GM18861 (cell line): ENCODE measurements at regions not wholly inside any gene's neighbourhood (a gene's known extent, or its start where the extent isn't known, plus 50 kb on each side); places are given as distances from the start of the nearest gene placed in this dataset.

Experiments used
- ATAC-seq: cut with Tn5 transposase; IDR thresholded peaks from one replicate; pipeline ENCODE4 v1.9.1; 2021; ENCODE audit not compliant: unreplicated experiment

GRCh38 chr10:62623223-62623622, 181.3 kb upstream of the ADO start:
- ATAC-seq: no peak

DNA sequence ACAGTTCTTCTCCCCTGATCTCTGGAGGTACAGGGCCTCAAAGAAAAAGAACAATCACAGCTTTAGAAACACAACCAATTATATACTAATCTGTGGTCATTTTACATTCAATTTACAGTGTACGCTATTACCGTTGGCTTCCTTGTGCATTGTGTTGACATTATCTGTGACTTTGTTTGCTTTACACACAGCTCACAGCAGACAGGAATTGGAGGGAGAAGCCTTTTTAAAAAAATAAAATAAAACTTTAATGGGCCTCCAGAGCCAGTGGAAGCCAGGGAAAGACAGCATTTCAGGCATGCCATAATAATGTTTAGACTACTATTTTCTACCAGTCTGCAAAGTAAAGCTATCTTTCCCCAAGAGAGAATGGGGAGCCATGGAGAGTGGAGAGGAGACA, 179.0 kb upstream of the ADO start:
- no peak for ATAC-seq

DNA sequence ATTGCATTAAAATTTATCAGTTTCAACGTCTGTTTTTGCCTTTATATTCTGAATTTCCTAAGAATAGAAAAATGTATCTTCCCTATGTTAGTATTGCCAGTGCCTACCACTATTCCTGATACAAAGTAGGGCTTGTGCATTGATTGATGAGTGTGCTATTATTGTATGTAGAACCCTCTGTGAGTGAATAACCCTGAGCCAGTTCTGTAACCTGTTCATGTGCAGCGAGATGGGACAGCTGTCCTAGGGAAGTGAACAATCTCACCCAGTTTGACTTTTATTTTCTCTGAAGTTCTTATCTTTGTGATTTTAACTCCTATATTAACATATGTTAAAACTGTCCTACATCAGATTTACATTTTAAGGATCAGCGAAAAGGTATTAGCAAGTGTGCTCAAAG, 178.4 kb upstream of the ADO start:
- no peak for ATAC-seq

DNA sequence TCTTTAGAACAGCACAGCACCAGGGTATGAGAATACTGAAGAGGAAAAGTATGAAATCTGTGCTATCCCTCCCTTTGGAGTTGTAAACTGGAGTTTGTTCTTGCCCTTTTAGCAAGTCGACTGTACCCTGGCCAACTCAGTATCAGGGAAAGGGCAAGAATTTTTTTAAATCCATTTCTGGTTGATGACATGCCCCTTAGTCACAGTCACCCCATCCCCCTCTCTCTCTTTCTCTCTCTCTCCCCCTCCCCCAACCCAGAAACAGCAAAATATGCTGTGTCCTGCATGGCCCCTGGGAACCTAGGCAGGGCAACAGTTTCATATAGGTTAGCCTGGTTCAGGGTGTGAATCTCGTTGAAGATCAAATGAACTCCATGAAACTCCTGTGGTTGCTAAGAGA, 177.7 kb upstream of the ADO start:
- ATAC-seq: no peak

- ATAC-seq: no peak
These were observed 176.5 kb upstream of the ADO start for GRCh38 chr10:62627983-62628382.

DNA sequence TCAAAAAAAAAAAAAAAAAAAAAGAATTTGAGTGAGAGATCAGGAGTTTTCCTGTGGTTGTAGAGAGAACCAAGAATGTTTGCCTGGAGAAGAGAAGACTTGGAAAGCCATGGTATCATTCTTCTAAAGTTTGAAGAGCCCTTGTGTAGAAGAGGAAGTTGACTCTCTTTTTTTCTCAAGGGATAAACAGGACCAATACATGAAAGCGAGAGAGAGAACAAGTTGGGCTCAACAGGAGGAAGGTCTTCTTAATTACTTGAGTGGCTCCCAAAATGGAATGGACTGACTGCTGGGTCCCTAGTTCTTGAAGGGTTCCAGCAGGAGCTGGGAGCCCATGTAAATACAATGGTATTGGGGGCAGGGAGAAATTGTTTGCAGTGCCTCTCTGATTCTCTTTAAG, 173.3 kb upstream of the ADO start:
- no peak for ATAC-seq

- peak; percentile 59 for ATAC-seq
These were observed 172.3 kb upstream of the ADO start for GRCh38 chr10:62632071-62632809.

DNA sequence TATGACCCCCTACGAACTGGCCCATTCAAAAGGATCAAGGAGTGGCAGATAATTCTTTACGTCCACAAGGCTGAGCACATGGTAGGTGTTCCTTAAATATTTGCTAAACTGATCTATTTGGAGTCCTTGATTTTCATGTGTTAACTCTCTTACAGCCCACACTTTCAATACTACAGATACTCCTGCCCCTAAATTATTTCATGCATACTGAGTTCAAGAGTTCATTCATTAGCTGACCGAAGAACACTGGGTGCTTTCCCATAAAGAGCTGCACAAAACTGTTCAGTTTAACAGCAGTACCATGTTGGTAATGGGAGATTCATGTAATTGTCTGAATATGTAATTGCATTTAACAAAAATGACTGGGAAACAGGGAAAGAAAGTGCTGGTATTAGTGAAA, 170.5 kb upstream of the ADO start:
- ATAC-seq: no peak

DNA sequence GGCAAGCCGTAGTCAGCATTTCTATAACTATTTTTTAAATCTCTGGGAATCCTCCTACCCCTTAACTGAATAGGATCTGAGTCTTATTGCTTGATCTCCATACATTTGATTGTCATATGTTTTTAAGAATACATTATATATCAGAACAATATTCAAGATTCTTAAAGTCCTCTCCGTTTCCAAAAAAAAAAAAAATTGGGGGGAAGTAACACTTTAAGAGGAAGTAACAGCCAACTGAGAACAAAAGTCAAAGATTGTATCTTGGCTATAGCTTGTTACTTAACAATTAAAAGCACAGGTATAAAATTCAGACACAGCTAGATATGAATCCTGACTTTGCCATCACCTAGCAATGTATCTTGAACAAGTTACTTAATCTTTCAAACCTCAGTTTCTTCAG, 169.9 kb upstream of the ADO start:
- ATAC-seq: no peak

DNA sequence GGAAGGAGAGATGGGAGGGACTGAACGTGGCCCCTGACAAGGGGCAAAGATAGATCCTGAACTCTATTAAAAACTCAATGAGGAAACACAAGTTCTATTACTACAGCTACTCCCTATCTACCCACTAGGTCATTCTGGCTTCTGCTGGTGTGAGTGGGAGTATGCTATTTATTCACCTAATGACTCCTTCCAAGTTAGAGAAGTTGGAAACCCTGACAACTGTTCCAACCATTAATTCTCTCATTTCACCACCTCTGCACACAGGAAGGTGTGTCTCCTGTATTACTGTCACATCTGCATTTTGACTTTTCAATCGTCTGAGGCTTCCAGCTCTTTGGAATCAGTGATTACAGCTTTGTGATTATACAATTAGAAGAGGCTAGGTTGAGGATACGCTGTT, 169.4 kb upstream of the ADO start:
- no peak for ATAC-seq

GRCh38 chr10:62636825-62637248, 167.7 kb upstream of the ADO start:
- no peak for ATAC-seq

DNA sequence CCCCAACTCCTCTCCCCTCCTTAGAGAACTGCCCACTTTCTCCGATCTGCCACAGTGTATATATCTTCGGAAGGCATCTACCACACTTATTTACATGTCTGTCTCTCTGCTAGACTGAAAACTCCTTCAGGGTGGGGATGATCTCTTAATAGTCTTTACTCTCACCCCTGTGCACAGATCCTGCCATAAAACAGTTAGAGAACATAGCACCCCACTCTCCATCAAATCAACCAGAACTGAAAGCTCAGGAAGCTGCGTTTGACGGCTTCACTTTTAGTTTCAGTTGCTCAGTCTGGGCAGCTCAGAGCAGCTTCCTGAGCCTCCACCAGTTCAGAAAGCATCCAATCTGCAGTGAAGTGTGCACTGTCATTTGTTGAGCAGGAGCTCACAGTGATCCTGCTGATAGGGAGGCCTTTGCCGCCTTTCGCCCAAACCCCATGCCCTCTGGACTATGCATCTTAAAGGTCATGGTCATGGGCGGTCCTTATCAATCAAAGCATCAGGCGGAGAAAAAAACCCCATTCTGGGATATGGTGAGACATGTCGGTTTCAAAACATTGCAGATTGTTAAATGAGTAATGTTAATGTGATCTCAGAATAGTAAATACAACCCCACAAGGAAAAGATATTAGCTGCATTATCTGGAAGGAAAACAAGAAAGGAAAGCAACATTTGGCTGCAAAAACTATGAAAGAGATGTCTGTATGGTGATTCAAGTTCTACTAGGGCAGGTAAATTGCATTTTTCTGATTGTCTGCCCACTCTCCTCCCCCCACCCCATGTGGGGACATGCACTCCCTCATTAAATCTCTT, 167.1 kb upstream of the ADO start:
- ATAC-seq: peak; percentile 46

DNA sequence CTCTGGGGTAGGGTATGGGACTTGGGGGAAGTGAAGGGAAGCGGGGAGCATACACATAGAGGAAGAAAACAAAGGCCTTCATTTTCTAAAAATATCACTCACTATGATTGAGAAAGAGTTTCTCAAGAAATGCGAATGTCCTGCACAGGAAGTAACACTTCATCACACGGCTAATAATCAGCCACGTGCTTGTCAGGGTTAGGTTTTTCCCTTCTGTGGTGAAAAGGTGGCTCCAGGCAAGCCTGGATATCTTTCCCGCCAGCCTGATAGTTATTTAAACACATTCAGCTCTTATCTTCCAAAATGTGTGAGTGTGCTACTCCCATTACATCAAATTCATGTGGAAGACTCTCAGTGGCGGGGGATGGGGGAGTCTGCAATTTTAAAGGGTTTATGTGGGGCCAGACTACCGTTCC, 166.4 kb upstream of the ADO start:
- ATAC-seq: peak; percentile 44

DNA sequence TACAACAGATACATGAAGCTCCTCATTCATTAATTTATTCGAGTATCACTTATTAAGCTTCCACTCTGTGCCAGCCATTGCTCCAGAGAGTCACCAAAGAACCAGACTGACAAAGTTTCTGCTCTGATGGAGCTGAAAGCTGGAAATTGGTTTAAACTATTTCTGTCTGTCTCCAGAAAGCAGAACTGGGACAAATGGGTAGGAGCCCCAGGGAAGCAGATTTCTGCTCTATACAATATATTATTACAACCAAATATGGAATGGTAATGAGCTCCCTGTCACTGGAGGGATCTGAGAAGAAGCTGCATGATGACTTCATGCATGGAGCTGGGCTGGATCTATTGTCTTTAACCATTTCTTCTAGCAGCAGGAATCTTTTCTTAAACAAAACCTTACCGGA, 165.4 kb upstream of the ADO start:
- ATAC-seq: no peak

GRCh38 chr10:62640411-62640810, 164.1 kb upstream of the ADO start:
- ATAC-seq: no peak

GRCh38 chr10:62643606-62644587, 160.6 kb upstream of the ADO start:
- ATAC-seq: no peak

DNA sequence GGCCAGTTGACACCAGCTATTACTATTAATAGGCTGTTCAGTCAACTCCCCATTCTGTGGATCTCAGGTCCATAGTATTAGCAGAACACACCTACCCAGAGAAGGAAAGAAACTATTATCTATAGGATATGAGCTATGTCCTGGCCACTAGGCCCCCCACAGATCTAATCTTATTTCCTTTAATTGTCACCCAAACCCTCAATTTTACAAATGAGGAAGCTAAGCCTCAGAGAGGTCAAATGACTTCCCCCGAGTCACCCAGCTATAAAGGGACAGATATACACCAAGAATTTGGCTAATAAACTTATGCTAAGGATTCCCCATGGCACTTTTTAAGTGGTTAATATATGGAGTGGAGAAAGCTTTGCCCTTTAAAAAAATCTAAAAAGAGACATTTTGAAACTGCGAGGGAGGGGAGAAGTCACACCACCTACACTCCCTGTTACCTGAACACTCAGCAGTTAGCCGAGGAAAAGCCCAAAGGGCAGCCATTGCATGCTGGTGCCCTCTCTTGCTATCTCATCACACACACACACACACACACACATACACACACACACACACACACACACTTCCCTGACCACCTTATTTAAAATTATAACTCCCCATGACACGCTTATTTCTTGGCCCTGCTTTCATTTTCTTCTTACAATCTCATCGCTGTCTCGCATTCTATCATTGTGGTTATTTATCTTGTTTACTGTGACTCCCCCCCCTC, 157.0 kb upstream of the ADO start:
- no peak for ATAC-seq

- no peak for ATAC-seq
These were observed 155.6 kb upstream of the ADO start for GRCh38 chr10:62648921-62649320.

DNA sequence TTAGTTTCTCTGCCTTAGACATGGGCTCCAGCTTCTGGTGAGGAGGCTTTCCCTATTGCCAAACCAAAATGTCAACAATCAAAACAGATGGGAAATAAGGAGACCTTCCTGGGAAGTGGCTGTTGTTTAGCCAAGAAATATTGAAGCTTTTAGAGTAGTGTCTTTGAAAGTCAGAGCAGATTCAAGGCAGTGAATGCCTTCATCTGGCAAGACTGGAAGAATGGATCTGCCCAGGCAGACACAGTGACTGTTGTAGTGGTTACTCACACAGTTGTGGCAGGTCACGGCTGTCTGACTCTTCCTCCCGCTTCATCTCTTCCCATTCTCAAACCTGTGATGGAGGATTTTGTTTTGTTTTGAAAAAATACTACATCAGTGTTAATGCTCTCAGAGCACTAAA, 154.1 kb upstream of the ADO start:
- no peak for ATAC-seq

DNA sequence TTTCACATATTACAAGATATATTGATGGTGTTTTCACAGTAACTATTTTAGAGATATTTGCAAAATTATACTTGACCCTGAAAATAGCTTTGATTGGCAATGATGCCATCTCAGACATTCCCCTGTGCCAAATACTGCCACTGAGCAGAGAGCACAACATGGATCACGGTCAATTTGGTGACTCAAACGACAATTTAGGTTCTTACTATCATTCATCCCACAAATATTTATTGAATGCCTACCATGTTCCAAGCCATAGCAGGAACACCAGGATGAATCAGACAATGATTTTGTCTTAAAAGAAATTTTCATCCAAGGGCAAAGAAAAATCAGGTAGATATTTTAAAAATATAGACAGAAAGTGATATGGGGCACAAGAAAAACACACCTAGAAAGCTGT, 153.2 kb upstream of the ADO start:
- no peak for ATAC-seq

GRCh38 chr10:62652114-62652513, 152.4 kb upstream of the ADO start:
- no peak for ATAC-seq
